GM20431 (cell line): ENCODE measurements at regions not wholly inside any gene's neighbourhood (a gene's known extent, or its start where the extent isn't known, plus 50 kb on each side); places are given as distances from the start of the nearest gene placed in this dataset.
"Not testable (repeated sequence)": the region's sequence is repeated elsewhere in the genome, so short reads cannot be mapped to it uniquely, and the experiment has no call there.

Experiments
- in situ Hi-C: fragments of 300-500 bp; cut with MseI, MboI; formaldehyde crosslinking; loops from one replicate; pipeline ENCODE4 v1.15.0; 2020; ENCODE audit warnings: low sequenced_read_pairs; ENCODE audit not compliant: unreplicated experiment

DNA sequence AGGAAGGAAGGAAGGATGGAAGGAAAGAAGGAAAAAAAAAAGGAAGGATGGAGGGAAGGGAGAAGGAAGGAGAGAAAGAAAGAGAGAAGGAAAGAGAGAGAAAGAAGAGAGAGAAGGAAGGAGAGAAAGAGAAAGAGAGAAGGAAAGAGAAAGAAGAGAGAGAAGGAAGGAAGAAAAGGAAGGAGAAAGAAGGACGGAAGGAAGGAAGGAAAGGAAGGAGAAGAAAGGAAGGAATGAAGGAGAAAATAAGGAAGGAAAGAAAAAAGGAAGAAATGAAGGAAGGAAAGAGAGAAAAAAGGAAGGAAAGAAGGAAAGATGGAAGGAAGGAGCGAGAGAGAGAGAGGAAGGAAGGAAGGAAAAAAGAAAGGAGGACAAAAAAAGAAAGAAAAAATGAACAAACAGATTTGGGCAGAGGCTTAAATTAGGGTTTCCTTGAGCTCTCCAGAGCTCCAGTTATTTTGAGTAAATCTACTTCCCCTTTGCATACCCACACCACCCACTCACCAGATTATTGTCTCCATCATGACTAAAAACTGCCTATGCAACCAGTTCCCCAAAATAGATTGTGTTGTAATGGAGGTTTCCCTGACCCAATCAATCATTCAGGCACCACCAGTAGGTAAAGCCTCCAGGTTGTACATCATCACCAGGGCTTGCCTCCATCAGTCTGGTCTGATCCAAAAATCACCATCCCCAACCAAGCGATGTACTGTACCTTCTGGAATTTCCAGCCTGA, 1722.9 kb upstream of the PCDH10 start:
- in situ Hi-C loops = no loop called here

DNA sequence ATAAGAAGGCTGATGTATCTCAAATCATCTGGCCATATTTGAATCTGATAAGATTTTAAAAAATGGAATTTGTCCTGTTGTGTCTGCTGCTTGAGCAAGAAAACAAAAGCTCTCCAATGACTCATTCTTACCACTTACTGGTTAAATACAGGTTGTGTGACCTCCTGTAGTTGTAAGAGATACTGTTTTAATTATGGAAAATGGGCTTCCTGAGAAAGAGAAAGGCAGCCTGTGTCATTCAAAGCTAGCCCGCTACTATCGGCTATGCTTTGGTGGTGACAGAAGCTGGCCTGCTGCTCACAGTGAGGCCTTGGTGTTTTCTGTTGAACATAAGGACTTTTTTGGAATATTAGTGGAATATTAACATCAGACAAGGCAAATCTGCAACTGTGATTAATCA, 1722.1 kb upstream of the PCDH10 start:
- in situ Hi-C loops = no loop called here

DNA sequence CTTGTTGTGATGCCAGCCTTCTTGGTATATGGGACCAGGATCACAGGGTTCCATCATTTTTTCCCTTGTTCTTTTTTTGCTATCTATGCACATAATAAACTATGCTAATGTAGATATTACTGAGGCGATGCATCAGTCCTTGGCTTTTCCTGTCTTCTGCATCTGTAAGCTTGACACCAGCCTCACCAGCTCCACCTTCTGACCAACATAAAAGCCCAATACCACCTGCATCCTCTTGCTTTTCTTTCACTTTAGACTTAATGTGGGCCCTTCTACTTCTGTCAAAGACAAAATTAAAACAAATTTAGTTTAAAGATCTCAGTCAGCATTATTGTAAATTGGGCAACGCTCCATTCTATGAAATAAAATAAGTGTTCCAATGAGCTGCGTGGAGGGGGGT, 1718.8 kb upstream of the PCDH10 start:
- in situ Hi-C loops = no loop called here

GRCh38 chr4:131441004-131441688, 1707.9 kb upstream of the PCDH10 start:
- in situ Hi-C loops = no loop called here

DNA sequence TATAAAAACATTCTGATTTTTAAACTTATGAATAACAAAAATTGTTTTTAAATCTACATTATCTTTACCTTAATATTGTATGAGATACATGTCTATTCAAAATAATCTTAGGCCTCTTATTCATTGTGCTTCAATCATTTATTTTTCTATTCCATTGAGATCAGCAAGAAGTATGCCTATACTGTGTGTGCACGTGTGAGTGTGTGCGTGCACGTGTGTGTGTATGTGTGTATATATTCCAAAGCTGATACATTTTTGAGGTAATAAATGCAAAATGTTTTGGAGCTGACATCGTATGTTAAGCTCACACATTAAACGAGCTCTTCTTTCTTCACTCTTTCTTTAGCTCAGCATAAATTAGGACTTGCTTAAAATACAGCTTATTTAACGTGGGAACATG, 1701.2 kb upstream of the PCDH10 start:
- in situ Hi-C loops = no loop called here

DNA sequence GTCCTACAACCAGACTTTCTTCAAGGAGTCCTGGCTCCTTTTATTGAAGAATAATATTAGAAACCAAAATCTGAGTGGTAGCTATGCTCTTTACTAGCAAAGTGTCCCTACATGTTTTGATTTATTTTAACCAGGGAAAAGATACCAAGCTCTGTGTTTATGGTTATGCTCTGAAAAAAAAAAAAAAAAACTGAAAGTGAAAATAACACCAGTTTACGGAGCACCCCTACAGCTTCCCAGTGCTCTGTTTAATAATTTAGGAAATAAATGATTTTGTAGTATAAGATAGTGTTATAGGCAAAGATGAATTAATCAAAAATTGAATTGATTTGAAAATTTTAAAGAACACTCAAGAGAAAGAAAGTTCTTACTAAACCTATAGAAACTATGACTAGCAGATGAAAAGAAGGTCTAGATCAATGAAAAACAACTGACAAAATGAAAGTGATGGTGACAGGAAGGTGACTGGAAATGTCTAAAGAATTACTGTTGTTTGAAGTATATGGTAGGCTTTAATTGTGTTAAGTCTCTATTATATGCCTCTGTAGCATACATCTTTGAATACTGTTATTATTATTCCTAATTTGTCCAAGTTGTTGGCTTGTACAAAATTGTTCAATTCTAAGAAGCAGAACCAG, 1698.4 kb upstream of the PCDH10 start:
- in situ Hi-C loops = no loop called here

GRCh38 chr4:131459430-131460101, 1689.5 kb upstream of the PCDH10 start:
- in situ Hi-C loops = no loop called here

DNA sequence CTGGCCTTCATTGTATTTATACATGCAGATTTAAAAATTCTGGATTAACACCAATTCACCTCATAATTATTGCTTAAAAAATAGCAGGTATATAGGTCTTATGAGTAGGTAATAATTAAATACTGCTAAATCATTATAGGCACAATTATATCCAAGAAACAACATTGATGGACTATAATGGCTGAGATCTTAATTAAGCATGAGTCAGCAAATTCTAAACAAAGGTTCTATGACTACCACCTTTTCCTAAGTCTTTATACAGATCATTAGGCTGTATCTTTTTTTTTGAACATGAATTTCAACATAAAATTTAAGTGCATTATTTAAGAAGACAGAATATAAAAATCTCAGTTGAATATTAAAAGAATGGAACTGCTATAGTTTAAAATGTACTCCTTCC, 1678.7 kb upstream of the PCDH10 start:
- in situ Hi-C loops = no loop called here

DNA sequence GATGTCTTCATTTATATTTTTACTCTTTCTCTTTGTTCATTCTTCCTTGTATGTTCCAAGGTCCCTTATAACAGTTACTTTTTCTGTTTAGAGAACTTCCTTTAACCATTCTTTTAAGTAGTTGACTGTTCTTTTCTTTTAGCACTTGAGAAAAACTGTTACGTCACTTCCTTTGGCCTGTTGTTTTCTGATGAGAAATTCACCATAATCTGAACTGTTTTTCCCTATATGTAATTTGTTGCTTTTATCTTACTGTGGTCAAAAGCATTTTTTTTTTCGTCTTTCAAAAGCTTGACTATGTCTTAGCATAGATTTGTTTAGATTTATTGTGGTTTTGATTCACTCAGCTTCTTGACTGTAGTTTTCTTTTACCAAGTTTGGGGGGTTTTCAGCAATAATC, 1660.3 kb upstream of the PCDH10 start:
- in situ Hi-C loops = no loop called here

DNA sequence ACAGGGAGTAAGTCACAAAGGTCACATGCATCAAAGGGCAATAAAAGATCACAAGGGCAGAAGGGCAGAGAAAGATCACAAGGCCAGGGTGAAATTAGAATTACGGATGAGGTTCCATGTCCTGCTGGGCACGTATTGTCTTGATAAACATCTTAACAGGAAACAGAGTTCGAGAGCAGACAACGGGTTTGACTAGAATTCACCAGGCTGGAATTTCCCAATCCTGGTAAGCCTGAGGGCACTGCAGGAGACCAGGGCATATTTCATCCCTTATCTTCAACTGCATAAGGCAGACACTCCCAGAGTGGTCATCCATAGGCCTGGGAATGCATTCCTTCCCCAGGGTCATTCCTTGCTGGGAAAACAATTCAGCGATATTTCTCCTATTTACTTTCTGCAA, 1652.9 kb upstream of the PCDH10 start:
- in situ Hi-C loops = not testable (repeated sequence)

GRCh38 chr4:131499141-131499873, 1649.8 kb upstream of the PCDH10 start:
- in situ Hi-C loops = no loop called here

DNA sequence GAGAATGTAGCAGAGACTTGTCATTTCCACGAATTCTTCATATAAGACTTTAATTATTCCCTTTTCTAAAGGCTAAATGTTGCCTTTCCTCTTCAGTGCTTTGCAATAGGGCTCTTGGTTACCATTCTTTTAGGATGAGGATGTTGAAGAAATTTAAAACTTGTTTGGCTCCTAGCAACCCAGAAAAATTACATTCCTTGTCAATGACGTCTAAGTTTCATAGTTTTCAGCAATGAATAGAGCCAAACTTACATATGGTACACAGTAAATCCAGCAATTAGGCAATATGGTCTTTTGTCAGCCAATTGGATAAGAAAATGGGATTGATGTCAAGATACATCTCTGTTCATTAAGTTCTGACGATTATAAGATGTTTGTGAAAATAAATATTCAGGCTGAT, 1639.6 kb upstream of the PCDH10 start:
- in situ Hi-C loops = no loop called here

GRCh38 chr4:131526686-131527085, 1622.4 kb upstream of the PCDH10 start:
- in situ Hi-C loops = no loop called here

GRCh38 chr4:131531087-131531486, 1618.0 kb upstream of the PCDH10 start:
- in situ Hi-C loops = no loop called here

- in situ Hi-C loops = no loop called here
These were observed 1614.0 kb upstream of the PCDH10 start for GRCh38 chr4:131534944-131535645.

- in situ Hi-C loops = no loop called here
These were observed 1608.8 kb upstream of the PCDH10 start for GRCh38 chr4:131540256-131540655.

DNA sequence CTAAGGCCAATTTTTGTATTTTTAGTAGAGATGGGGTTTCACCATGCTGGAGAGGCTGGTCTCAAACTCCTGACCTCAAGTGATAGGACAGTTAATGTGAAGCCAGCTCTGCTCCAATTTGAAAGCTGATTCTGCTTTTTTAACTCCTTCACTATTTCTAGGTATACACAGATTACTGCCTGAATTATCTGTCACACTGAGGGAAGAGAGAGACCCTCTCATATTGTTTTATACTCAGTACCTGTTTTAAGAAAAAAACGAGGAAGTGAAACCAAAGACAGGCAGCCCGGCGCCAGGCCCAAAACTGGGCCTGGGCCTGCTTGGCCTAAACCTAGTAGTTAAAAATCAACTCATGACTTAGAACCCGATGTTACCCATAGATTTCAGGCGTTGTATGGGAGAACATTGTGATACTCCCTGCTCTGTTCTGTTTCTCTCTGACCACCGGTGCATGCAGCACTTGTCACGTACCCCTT, 1601.5 kb upstream of the PCDH10 start:
- in situ Hi-C loops = no loop called here

DNA sequence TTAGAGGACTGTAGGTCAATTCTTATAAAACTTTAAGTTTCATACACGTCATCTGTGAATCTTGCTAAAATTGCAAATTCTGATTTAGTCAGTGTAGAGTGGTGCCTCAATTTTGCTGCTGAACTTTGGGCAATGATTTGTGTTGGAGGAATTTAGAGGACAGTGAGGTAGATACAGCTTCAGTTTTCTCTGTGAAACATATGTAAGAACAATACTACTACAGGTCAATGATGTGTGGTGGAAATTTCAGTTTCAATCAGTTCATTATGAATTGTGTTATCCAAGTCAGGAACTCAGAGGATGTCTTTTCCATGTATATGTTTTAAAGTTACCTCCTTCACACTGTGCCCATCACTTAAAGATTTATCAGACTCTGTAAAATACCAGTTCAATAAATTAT, 1597.8 kb upstream of the PCDH10 start:
- in situ Hi-C loops = no loop called here

DNA sequence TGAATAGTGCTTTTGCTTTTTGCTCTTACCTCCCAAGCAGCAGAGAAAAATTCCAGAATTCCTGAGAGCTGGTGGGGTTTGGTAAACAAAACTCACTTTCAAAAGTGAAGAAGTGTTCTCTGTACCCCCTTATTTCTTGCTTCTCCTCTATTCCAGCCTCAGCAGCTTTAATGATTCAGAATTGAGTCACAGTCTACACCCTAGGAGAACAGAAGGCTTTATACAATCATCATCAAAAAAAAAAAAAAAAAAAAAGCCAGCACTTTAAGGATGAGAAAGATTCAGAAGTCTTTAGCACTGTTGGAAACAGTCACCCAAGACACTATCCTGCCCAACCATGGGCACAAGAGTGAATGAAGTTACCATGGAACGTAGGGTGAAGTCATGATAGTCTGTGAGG, 1583.1 kb upstream of the PCDH10 start:
- in situ Hi-C loops = no loop called here
